Gastrocnemius medialis (tissue), 4 donors: ENCODE measurements at regions not wholly inside any gene's neighbourhood (a gene's known extent, or its start where the extent isn't known, plus 50 kb on each side); places are given as distances from the start of the nearest gene placed in this dataset.

ENCODE experiments used
- CTCF ChIP-seq, 5 experiments: fragments of 450-650 bp in 3 of 5; fragments of 200-600 bp in 2 of 5; sonication (generic) in 2 of 5; IDR thresholded peaks in 4 of 5; conservative IDR thresholded peaks in 1 of 5; 1 replicate in 4 of 5; 2 replicates in 1 of 5; pipeline ENCODE4 v1.5.1; 2016 to 2019; ENCODE audit warnings: antibody characterized with exemption in 5 of 5, mild to moderate bottlenecking in 3 of 5, moderate library complexity in 3 of 5
- POLR2A ChIP-seq, 2 donors: fragments of 450-650 bp; IDR thresholded peaks; one replicate each; pipeline ENCODE4 v1.6.1; 2017; ENCODE audit warnings: antibody characterized with exemption in 2 of 2, mild to moderate bottlenecking in 2 of 2, moderate library complexity in 2 of 2

GRCh38 chr9:90420768-90421513, 221.7 kb downstream of the DIRAS2 start:
- no peak for TF ChIP-seq CTCF (IDR thresholded peaks at IDR 0.05 in 4 of 5, conservative IDR thresholded peaks at IDR 0.05 in 1 of 5)
- no peak for TF ChIP-seq POLR2A (IDR thresholded peaks at IDR 0.05)
